Left lung (tissue), 4 donors: ENCODE measurements at regions not wholly inside any gene's neighbourhood (a gene's known extent, or its start where the extent isn't known, plus 50 kb on each side); places are given as distances from the start of the nearest gene placed in this dataset.

Source experiments
- ATAC-seq: fragments of 200-7000 bp; cut with Tn5 transposase; one replicate; pipeline ENCODE4 v1.9.1; 2020; ENCODE audit warnings: moderate library complexity
- DNase-seq, 4 donors: peaks; one replicate each; pipeline ENCODE4 v3.0.0-alpha.2; 2013 to 2020
- H3K27ac ChIP-seq, 2 donors: fragments of 200-600 bp; sonication (generic) in 1 of 2; one replicate each; pipeline versions ENCODE4 v1.5.0 to v1.8.0; 2020 to 2021
- H3K27me3 ChIP-seq, 2 donors: fragments of 200-600 bp; sonication (generic) in 1 of 2; one replicate each; pipeline versions ENCODE4 v1.5.0 to v1.8.0; 2020 to 2021
- H3K36me3 ChIP-seq, 2 donors: fragments of 200-600 bp; sonication (generic) in 1 of 2; one replicate each; pipeline versions ENCODE4 v1.5.0 to v1.8.0; 2020 to 2021
- H3K4me1 ChIP-seq, 2 donors: fragments of 200-600 bp; one replicate each; pipeline ENCODE4 v1.8.0; 2021
- H3K4me3 ChIP-seq, 2 donors: fragments of 200-600 bp; sonication (generic) in 1 of 2; one replicate each; pipeline versions ENCODE4 v1.5.0 to v1.8.0; 2020 to 2021; ENCODE audit warnings: mild to moderate bottlenecking in 1 of 2
- H3K9me3 ChIP-seq, 2 donors: fragments of 200-600 bp; sonication (generic) in 1 of 2; one replicate each; pipeline versions ENCODE4 v1.5.0 to v1.8.0; 2020 to 2021
- CTCF ChIP-seq, 2 donors: fragments of 200-600 bp; sonication (generic) in 1 of 2; IDR thresholded peaks; one replicate each; pipeline versions ENCODE4 v1.5.0 to v1.8.0; 2021; ENCODE audit warnings: antibody characterized with exemption in 2 of 2
- intact Hi-C, 2 donors: fragments of 100-400 bp; cut with DNase I; formaldehyde crosslinking; loops; one replicate each; pipeline versions ENCODE4 v1.11.2 to v1.14.2; 2022
- donor health status: DM: no; HTN: yes; CAD: no.
- donor health status: DM: no; HTN: no; CAD: no.

DNA sequence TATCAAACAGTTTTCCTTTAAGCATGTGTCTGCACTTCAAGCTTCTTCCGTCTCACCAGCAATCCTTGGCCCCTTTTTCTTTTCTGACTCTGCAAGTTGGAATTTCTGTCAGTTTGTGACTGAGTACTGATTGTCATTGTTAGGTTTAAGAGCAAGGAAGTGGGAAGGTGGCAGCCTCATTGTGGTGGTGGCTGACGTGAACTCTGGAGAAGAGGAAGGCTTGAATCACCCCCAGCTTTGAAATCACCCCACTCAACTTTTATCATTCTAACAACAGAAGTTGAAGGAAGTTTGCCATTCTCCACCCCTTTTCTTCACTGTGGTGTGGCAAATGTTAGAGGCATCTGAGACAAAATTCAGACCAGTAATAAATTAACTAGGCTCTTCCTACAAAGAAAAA lies 231.6 kb upstream of the AGTR1 start:
- ATAC-seq (no peak), DNase-seq (no peak)
- no peak overlapping the region for H3K27ac ChIP-seq
- no peaks in the 10 kb centered on the region for H3K4me1 ChIP-seq
- no peaks in the 10 kb centered on the region for H3K9me3 ChIP-seq
- no peaks in the 10 kb centered on the region for H3K36me3 ChIP-seq
- no peaks in the 10 kb centered on the region for H3K27me3 ChIP-seq
- no peak for TF ChIP-seq CTCF (IDR thresholded peaks at IDR 0.05)
- intact Hi-C loops = no loop called here
- H3K4me3 ChIP-seq = no peak overlapping the region

DNA sequence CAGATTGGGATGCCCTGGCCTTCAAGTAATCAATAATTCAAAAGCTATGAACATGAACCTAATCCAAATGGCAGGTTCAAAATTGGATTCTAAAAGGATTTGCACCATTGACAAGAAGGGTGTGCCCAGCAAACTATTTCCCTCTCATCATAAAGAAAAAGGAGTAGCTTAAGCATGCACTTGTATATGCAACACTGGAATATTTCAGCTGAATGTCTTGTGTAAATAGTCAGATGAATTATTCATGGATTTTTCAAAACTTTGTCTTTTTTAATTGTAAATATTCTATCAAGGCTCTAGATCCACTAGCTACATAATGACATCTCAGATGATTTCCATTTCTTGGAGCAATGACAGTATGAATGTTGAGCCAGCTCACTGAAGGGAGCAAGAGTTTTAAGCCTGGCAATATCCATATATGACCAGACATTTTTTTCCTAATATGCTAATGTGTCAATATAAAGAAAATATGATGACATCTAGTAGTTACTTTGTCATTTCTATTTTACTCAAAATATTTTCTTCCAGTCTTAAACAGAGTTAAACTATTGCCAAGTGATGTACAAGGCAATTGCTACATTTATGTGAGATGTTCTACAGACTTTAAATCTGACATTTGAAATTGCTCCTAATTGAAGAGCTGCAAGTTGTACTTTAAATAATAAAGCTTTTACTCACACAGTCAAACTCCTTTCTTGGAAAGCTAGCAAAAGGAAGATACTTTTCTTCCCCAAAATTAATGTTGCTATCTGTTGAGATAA lies 230.5 kb upstream of the AGTR1 start:
- intact Hi-C loops = no loop called here
- H3K36me3 ChIP-seq = no peaks in the 10 kb centered on the region
- H3K27ac ChIP-seq = no peak overlapping the region
- no peaks in the 10 kb centered on the region for H3K27me3 ChIP-seq
- TF ChIP-seq CTCF (IDR thresholded peaks at IDR 0.05) = no peak
- no peak for DNase-seq
- no peak for ATAC-seq
- H3K4me1 ChIP-seq = no peaks in the 10 kb centered on the region
- no peaks in the 10 kb centered on the region for H3K9me3 ChIP-seq
- no peak overlapping the region for H3K4me3 ChIP-seq

GRCh38 chr3:148477375-148477774 lies 220.3 kb upstream of the AGTR1 start:
- peaks cover 0 to 13% of the 10 kb centered on the region in 2 donors for H3K9me3 ChIP-seq
- H3K36me3 ChIP-seq = no peaks in the 10 kb centered on the region
- no peak for TF ChIP-seq CTCF (IDR thresholded peaks at IDR 0.05)
- no peaks in the 10 kb centered on the region for H3K4me1 ChIP-seq
- H3K4me3 ChIP-seq = no peak overlapping the region
- intact Hi-C loops = no loop called here
- ATAC-seq (no peak), DNase-seq (no peak)
- no peaks in the 10 kb centered on the region for H3K27me3 ChIP-seq
- H3K27ac ChIP-seq = no peak overlapping the region

- TF ChIP-seq CTCF (IDR thresholded peaks at IDR 0.05) = no peak
- Histone ChIP-seq H3K27ac (no peak overlapping the region), H3K4me1 (no peaks in the 10 kb centered on the region), H3K4me3 (no peak overlapping the region), H3K27me3 (no peaks in the 10 kb centered on the region), H3K9me3 (no peaks in the 10 kb centered on the region), H3K36me3 (no peaks in the 10 kb centered on the region)
- DNase-seq = no peak
- intact Hi-C loops = no loop called here
- no peak for ATAC-seq
Measured at GRCh38 chr3:148493631-148494030, 204.1 kb upstream of the AGTR1 start.

DNA sequence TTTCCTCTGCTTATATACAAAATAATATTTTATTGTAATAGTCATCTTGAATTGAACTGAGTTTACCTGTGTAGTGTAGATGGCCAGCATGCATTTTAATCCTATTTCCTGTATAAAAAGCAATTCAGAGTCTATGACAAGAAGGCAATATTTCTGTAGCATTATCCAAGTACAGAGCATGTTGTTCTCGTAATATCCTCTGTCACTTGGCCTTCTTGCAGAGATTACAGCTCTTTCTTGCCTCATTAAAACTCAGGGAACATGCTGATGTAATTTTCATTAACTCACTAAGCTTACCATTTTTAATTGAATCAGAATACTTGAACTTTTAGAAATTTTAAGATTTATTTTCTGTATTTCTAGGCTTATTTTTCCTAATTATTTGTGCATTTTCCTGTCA lies 203.3 kb upstream of the AGTR1 start:
- no peaks in the 10 kb centered on the region for H3K9me3 ChIP-seq

More for the DNA sequence above, 203.3 kb upstream of the AGTR1 start:
- Histone ChIP-seq H3K27ac (no peak overlapping the region), H3K4me1 (no peaks in the 10 kb centered on the region), H3K27me3 (no peaks in the 10 kb centered on the region), H3K36me3 (no peaks in the 10 kb centered on the region), H3K4me3 (no peak overlapping the region)
- intact Hi-C loops = no loop called here
- DNase-seq = peak in 1 of 4 donors; percentile 16
- no peak for ATAC-seq
- no peak for TF ChIP-seq CTCF (IDR thresholded peaks at IDR 0.05)
